Caki2 (cell line): ENCODE measurements at regions not wholly inside any gene's neighbourhood (a gene's known extent, or its start where the extent isn't known, plus 50 kb on each side); places are given as distances from the start of the nearest gene placed in this dataset.

Experiments used
- DNase-seq: peaks from one replicate; pipeline ENCODE4 v3.0.0-alpha.2; 2015; ENCODE audit warnings: low read depth
- in situ Hi-C: cut with HindIII; loops from 2 replicates; pipeline ENCODE4 v1.10.0; 2016; ENCODE audit warnings: low sequenced_read_pairs, low pct_unique_long_range_greater_than_20kb, mixed read lengths

- in situ Hi-C loops = no loop called here
- no peak for DNase-seq
Observed at GRCh38 chr6:99219788-99220187, 129.7 kb downstream of the FAXC start.

- no peak for DNase-seq
- in situ Hi-C loops = no loop called here
Observed at GRCh38 chr6:99216959-99217358, 132.5 kb downstream of the FAXC start.

GRCh38 chr6:99195986-99196655 is 153.4 kb downstream of the FAXC start:
- in situ Hi-C loops = no loop called here
- no peak for DNase-seq

- no peak for DNase-seq
- in situ Hi-C loops = no loop called here
Observed at GRCh38 chr6:99192561-99192960, 156.9 kb downstream of the FAXC start.

- in situ Hi-C loops = no loop called here
- no peak for DNase-seq
Observed at GRCh38 chr6:99189823-99190721, 159.4 kb downstream of the FAXC start.

- DNase-seq = no peak
- in situ Hi-C loops = no loop called here
Observed at GRCh38 chr6:99187429-99187828, 162.0 kb downstream of the FAXC start.

- in situ Hi-C loops = no loop called here
- no peak for DNase-seq
Observed at GRCh38 chr6:99186417-99186816, 163.1 kb downstream of the FAXC start.

- no peak for DNase-seq
- in situ Hi-C loops = no loop called here
Observed at GRCh38 chr6:99185525-99185924, 163.9 kb downstream of the FAXC start.

GRCh38 chr6:99184696-99185095 is 164.8 kb downstream of the FAXC start:
- in situ Hi-C loops = no loop called here
- no peak for DNase-seq

- DNase-seq = no peak
- in situ Hi-C loops = no loop called here
Observed at GRCh38 chr6:99183066-99183465, 166.4 kb downstream of the FAXC start.

- DNase-seq = no peak
- in situ Hi-C loops = no loop called here
Observed at GRCh38 chr6:99181174-99181573, 168.3 kb downstream of the FAXC start.

- in situ Hi-C loops = no loop called here
- DNase-seq = no peak
Observed at GRCh38 chr6:99178168-99178567, 171.3 kb downstream of the FAXC start.

GRCh38 chr6:99177736-99178135 is 171.7 kb downstream of the FAXC start:
- in situ Hi-C loops = no loop called here
- no peak for DNase-seq

- DNase-seq = no peak
- in situ Hi-C loops = no loop called here
Observed at GRCh38 chr6:99165838-99166237, 183.6 kb downstream of the FAXC start.

GRCh38 chr6:99152347-99152643 is 197.2 kb downstream of the FAXC start:
- in situ Hi-C loops = no loop called here

GRCh38 chr6:99151634-99152346 is 197.7 kb downstream of the FAXC start:
- in situ Hi-C loops = no loop called here
- peak; percentile 47 for DNase-seq

More at GRCh38 chr6:99152347-99152643, 197.2 kb downstream of the FAXC start:
- no peak for DNase-seq

GRCh38 chr6:99148761-99149160 is 200.7 kb downstream of the FAXC start:
- no peak for DNase-seq
- in situ Hi-C loops = no loop called here

GRCh38 chr6:99148111-99148510 is 200.4 kb upstream of the FBXL4 start:
- in situ Hi-C loops = no loop called here
- DNase-seq = no peak

- in situ Hi-C loops = no loop called here
- no peak for DNase-seq
Observed at GRCh38 chr6:99147206-99147605, 199.5 kb upstream of the FBXL4 start.
